ENCODE measurements at regions not wholly inside any gene's neighbourhood (a gene's known extent, or its start where the extent isn't known, plus 50 kb on each side); places are given as distances from the start of the nearest gene placed in this dataset.

DNA sequence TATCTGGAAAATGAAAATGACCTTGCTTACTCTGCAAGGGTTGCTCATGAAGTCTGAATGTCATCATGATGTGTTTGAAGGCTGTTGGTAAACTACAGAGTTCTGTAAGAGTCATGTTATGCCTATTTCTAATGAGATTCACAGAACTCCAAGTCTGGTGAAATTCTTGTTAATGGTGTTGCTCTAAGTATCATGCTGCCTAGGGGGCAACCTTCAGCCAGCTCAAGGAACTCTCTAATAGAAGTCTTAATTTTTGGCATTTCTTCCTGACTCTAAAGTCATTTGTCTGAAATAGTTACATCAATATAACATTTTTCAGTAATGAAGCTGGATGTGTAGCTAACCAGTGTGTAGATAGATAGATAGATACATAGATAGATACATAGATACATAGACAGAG is 302.8 kb downstream of the FAT3 start:
- TF ChIP-seq POLR2A (IDR thresholded peaks at IDR 0.05; ENCODE audit: low read length) = no peak
- TF ChIP-seq GATA1 (IDR thresholded peaks at IDR 0.05; ENCODE audit: low read depth, low read length) = no peak
